ENCODE measurements at regions not wholly inside any gene's neighbourhood (a gene's known extent, or its start where the extent isn't known, plus 50 kb on each side); places are given as distances from the start of the nearest gene placed in this dataset.

- no peaks in the 10 kb centered on the region for H3K27me3 ChIP-seq (ENCODE audit: control insufficient read depth, insufficient read depth, low read length)
- no peaks in the 10 kb centered on the region for H3K36me3 ChIP-seq (replicated peaks; ENCODE audit: control insufficient read depth, insufficient read depth, low read length)
- H3K4me3 ChIP-seq (ENCODE audit: insufficient read depth, low read depth, low read length): no peak overlapping the region
- no peak for DNase-seq
Measured at GRCh38 chr5:113652161-113652560, 138.7 kb downstream of the YTHDC2 start.

GRCh38 chr5:113654828-113655227 lies 141.3 kb downstream of the YTHDC2 start:
- no peak overlapping the region for H3K4me3 ChIP-seq (ENCODE audit: insufficient read depth, low read depth, low read length)
- no peaks in the 10 kb centered on the region for H3K36me3 ChIP-seq (replicated peaks; ENCODE audit: control insufficient read depth, insufficient read depth, low read length)
- no peaks in the 10 kb centered on the region for H3K27me3 ChIP-seq (ENCODE audit: control insufficient read depth, insufficient read depth, low read length)
- DNase-seq: no peak

- Histone ChIP-seq H3K4me3 (ENCODE audit: insufficient read depth, low read depth, low read length) (no peak overlapping the region), H3K36me3 (replicated peaks; ENCODE audit: control insufficient read depth, insufficient read depth, low read length) (no peaks in the 10 kb centered on the region), H3K27me3 (ENCODE audit: control insufficient read depth, insufficient read depth, low read length) (no peaks in the 10 kb centered on the region)
- no peak for DNase-seq
Measured at GRCh38 chr5:113660206-113660605, 146.7 kb downstream of the YTHDC2 start.

- no peak overlapping the region for H3K4me3 ChIP-seq (ENCODE audit: insufficient read depth, low read depth, low read length)
- DNase-seq: no peak
- H3K36me3 ChIP-seq (replicated peaks; ENCODE audit: control insufficient read depth, insufficient read depth, low read length): no peaks in the 10 kb centered on the region
- no peaks in the 10 kb centered on the region for H3K27me3 ChIP-seq (ENCODE audit: control insufficient read depth, insufficient read depth, low read length)
Measured at GRCh38 chr5:113660706-113661250, 147.3 kb downstream of the YTHDC2 start.

GRCh38 chr5:113663879-113664541 lies 150.5 kb downstream of the YTHDC2 start:
- Histone ChIP-seq H3K4me3 (ENCODE audit: insufficient read depth, low read depth, low read length) (no peak overlapping the region), H3K36me3 (replicated peaks; ENCODE audit: control insufficient read depth, insufficient read depth, low read length) (no peaks in the 10 kb centered on the region), H3K27me3 (ENCODE audit: control insufficient read depth, insufficient read depth, low read length) (no peaks in the 10 kb centered on the region)
- DNase-seq: peak; percentile 19

- no peak for DNase-seq
- Histone ChIP-seq H3K4me3 (ENCODE audit: insufficient read depth, low read depth, low read length) (no peak overlapping the region), H3K36me3 (replicated peaks; ENCODE audit: control insufficient read depth, insufficient read depth, low read length) (no peaks in the 10 kb centered on the region), H3K27me3 (ENCODE audit: control insufficient read depth, insufficient read depth, low read length) (no peaks in the 10 kb centered on the region)
Measured at GRCh38 chr5:113673041-113673440, 159.5 kb downstream of the YTHDC2 start.

GRCh38 chr5:113675166-113675565 lies 161.7 kb downstream of the YTHDC2 start:
- Histone ChIP-seq H3K4me3 (ENCODE audit: insufficient read depth, low read depth, low read length) (no peak overlapping the region), H3K36me3 (replicated peaks; ENCODE audit: control insufficient read depth, insufficient read depth, low read length) (no peaks in the 10 kb centered on the region), H3K27me3 (ENCODE audit: control insufficient read depth, insufficient read depth, low read length) (no peaks in the 10 kb centered on the region)
- no peak for DNase-seq

GRCh38 chr5:113678202-113678601 lies 164.7 kb downstream of the YTHDC2 start:
- H3K27me3 ChIP-seq (ENCODE audit: control insufficient read depth, insufficient read depth, low read length): no peaks in the 10 kb centered on the region
- no peaks in the 10 kb centered on the region for H3K36me3 ChIP-seq (replicated peaks; ENCODE audit: control insufficient read depth, insufficient read depth, low read length)
- no peak for DNase-seq
- H3K4me3 ChIP-seq (ENCODE audit: insufficient read depth, low read depth, low read length): no peak overlapping the region

- Histone ChIP-seq H3K4me3 (ENCODE audit: insufficient read depth, low read depth, low read length) (no peak overlapping the region), H3K36me3 (replicated peaks; ENCODE audit: control insufficient read depth, insufficient read depth, low read length) (no peaks in the 10 kb centered on the region), H3K27me3 (ENCODE audit: control insufficient read depth, insufficient read depth, low read length) (no peaks in the 10 kb centered on the region)
- DNase-seq: peak; percentile 51
Measured at GRCh38 chr5:113678924-113679575, 165.6 kb downstream of the YTHDC2 start.

- Histone ChIP-seq H3K27me3 (ENCODE audit: control insufficient read depth, insufficient read depth, low read length) (no peaks in the 10 kb centered on the region), H3K36me3 (replicated peaks; ENCODE audit: control insufficient read depth, insufficient read depth, low read length) (no peaks in the 10 kb centered on the region), H3K4me3 (ENCODE audit: insufficient read depth, low read depth, low read length) (no peak overlapping the region)
- DNase-seq: no peak
Measured at GRCh38 chr5:113680534-113680933, 167.0 kb downstream of the YTHDC2 start.

- H3K27me3 ChIP-seq (ENCODE audit: control insufficient read depth, insufficient read depth, low read length): no peaks in the 10 kb centered on the region
- no peak overlapping the region for H3K4me3 ChIP-seq (ENCODE audit: insufficient read depth, low read depth, low read length)
- H3K36me3 ChIP-seq (replicated peaks; ENCODE audit: control insufficient read depth, insufficient read depth, low read length): no peaks in the 10 kb centered on the region
- DNase-seq: no peak
Measured at GRCh38 chr5:113682497-113683136, 169.1 kb downstream of the YTHDC2 start.

GRCh38 chr5:113683211-113683610 lies 169.7 kb downstream of the YTHDC2 start:
- no peaks in the 10 kb centered on the region for H3K27me3 ChIP-seq (ENCODE audit: control insufficient read depth, insufficient read depth, low read length)
- no peak overlapping the region for H3K4me3 ChIP-seq (ENCODE audit: insufficient read depth, low read depth, low read length)
- DNase-seq: no peak
- no peaks in the 10 kb centered on the region for H3K36me3 ChIP-seq (replicated peaks; ENCODE audit: control insufficient read depth, insufficient read depth, low read length)

- Histone ChIP-seq H3K4me3 (ENCODE audit: insufficient read depth, low read depth, low read length) (no peak overlapping the region), H3K36me3 (replicated peaks; ENCODE audit: control insufficient read depth, insufficient read depth, low read length) (no peaks in the 10 kb centered on the region), H3K27me3 (ENCODE audit: control insufficient read depth, insufficient read depth, low read length) (no peaks in the 10 kb centered on the region)
- no peak for DNase-seq
Measured at GRCh38 chr5:113686599-113686998, 173.1 kb downstream of the YTHDC2 start.

GRCh38 chr5:113689647-113690046 lies 176.2 kb downstream of the YTHDC2 start:
- no peaks in the 10 kb centered on the region for H3K27me3 ChIP-seq (ENCODE audit: control insufficient read depth, insufficient read depth, low read length)
- DNase-seq: no peak
- no peaks in the 10 kb centered on the region for H3K36me3 ChIP-seq (replicated peaks; ENCODE audit: control insufficient read depth, insufficient read depth, low read length)
- H3K4me3 ChIP-seq (ENCODE audit: insufficient read depth, low read depth, low read length): no peak overlapping the region

GRCh38 chr5:113692466-113692865 lies 179.0 kb downstream of the YTHDC2 start:
- H3K27me3 ChIP-seq (ENCODE audit: control insufficient read depth, insufficient read depth, low read length): no peaks in the 10 kb centered on the region
- DNase-seq: no peak
- no peak overlapping the region for H3K4me3 ChIP-seq (ENCODE audit: insufficient read depth, low read depth, low read length)
- no peaks in the 10 kb centered on the region for H3K36me3 ChIP-seq (replicated peaks; ENCODE audit: control insufficient read depth, insufficient read depth, low read length)
